H1 (cell line): ENCODE measurements at regions not wholly inside any gene's neighbourhood (a gene's known extent, or its start where the extent isn't known, plus 50 kb on each side); places are given as distances from the start of the nearest gene placed in this dataset.

Experiments
- CTCF ChIA-PET: fragments of 300-600 bp; sonication (Branson Sonifier 250); formaldehyde crosslinking; loops from one replicate; lab custom pipeline; 2021; ENCODE audit not compliant: partially characterized antibody; lab: Charles Lee
- POLR2A ChIA-PET: fragments of 300-600 bp; sonication (Branson Sonifier 250); formaldehyde crosslinking; loops from one replicate; lab custom pipeline; 2021; ENCODE audit warnings: inconsistent platforms; ENCODE audit not compliant: partially characterized antibody; lab: Charles Lee
- DNase-seq, 2 experiments: peaks; one replicate each; pipeline versions ENCODE4 v3.0.0 to v3.0.0-alpha.2; 2010 to 2022; ENCODE audit warnings: low spot score in 2 of 2, low read depth in 1 of 2, mixed read lengths in 1 of 2
- FAIRE-seq: peaks from 2 replicates; lab custom pipeline; 2011; peaks lifted over from hg19 to GRCh38; lab: Jason Lieb, UNC
- H2AFZ ChIP-seq: 2 replicates; pipeline ENCODE4 v1.8.1; 2012; ENCODE audit warnings: low read length, inconsistent platforms
- H2AK5ac ChIP-seq: 2 replicates; pipeline ENCODE4 v1.6.1; 2013; ENCODE audit warnings: low read depth, low read length
- H2BK120ac ChIP-seq: replicated peaks from 2 replicates; pipeline ENCODE3; 2013; ENCODE audit warnings: low read depth, low read length, inconsistent platforms
- H2BK12ac ChIP-seq: 2 replicates; pipeline ENCODE4 v1.6.1; 2013; ENCODE audit warnings: low read depth, low read length
- H2BK15ac ChIP-seq: 2 replicates; pipeline ENCODE4 v1.6.1; 2013; ENCODE audit warnings: low read length
- H2BK20ac ChIP-seq: 2 replicates; pipeline ENCODE4 v1.6.1; 2013; ENCODE audit warnings: low read length
- H2BK5ac ChIP-seq: 2 replicates; pipeline ENCODE4 v1.6.1; 2013; ENCODE audit warnings: low read depth, low read length
- H3K14ac ChIP-seq: 2 replicates; pipeline ENCODE4 v1.6.1; 2013; ENCODE audit warnings: inconsistent platforms; ENCODE audit not compliant: insufficient read length
- H3K18ac ChIP-seq: 2 replicates; pipeline ENCODE4 v1.6.1; 2013; ENCODE audit warnings: low read length; ENCODE audit errors: extremely low read depth
- H3K23ac ChIP-seq: 2 replicates; pipeline ENCODE4 v1.6.1; 2013; ENCODE audit warnings: inconsistent platforms; ENCODE audit not compliant: insufficient read length
- H3K23me2 ChIP-seq: 2 replicates; pipeline ENCODE4 v1.6.1; 2013; ENCODE audit warnings: low read depth, low read length
- H3K27ac ChIP-seq: 2 replicates; pipeline ENCODE4 v1.6.1; 2011; ENCODE audit warnings: low read depth, low read length, inconsistent platforms
- H3K27me3 ChIP-seq, 4 experiments: replicated peaks in 1 of 4; 1 replicate in 1 of 4; 2 replicates in 3 of 4; pipeline versions ENCODE4 v1.6.1 to v1.8.1; 2011 to 2013; ENCODE audit warnings: low read length in 3 of 4, mild to moderate bottlenecking in 3 of 4, inconsistent platforms in 2 of 4, mixed read lengths in 2 of 4, moderate library complexity in 1 of 4; ENCODE audit not compliant: control insufficient read depth in 3 of 4, insufficient read depth in 3 of 4; ENCODE audit errors: extremely low read depth in 1 of 4
- H3K36me3 ChIP-seq, 4 experiments: 2 replicates each; pipeline versions ENCODE4 v1.6.1 to v1.8.1; 2011 to 2013; ENCODE audit warnings: mild to moderate bottlenecking in 4 of 4, low read length in 3 of 4, moderate library complexity in 2 of 4, control low read depth in 1 of 4, inconsistent platforms in 1 of 4; ENCODE audit not compliant: insufficient read depth in 4 of 4, control insufficient read depth in 2 of 4
- H3K4ac ChIP-seq: replicated peaks from 2 replicates; pipeline ENCODE3; 2013; ENCODE audit warnings: low read length, low read depth, mixed read lengths, inconsistent platforms; ENCODE audit not compliant: insufficient read length
- H3K4me1 ChIP-seq, 4 experiments: replicated peaks in 1 of 4; 1 replicate in 1 of 4; 2 replicates in 3 of 4; pipeline versions ENCODE4 v1.6.1 to v1.8.1; 2011 to 2013; ENCODE audit warnings: low read length in 3 of 4, inconsistent platforms in 2 of 4, mixed read lengths in 1 of 4; ENCODE audit not compliant: insufficient read depth in 4 of 4, control insufficient read depth in 3 of 4
- H3K4me2 ChIP-seq, 2 experiments: 2 replicates each; pipeline versions ENCODE4 v1.6.1 to v1.8.1; 2011 to 2013; ENCODE audit warnings: low read depth in 2 of 2, low read length in 2 of 2, control low read depth in 1 of 2, inconsistent platforms in 1 of 2, mild to moderate bottlenecking in 1 of 2; ENCODE audit not compliant: insufficient read depth in 1 of 2
- H3K4me3 ChIP-seq, 4 experiments: fragments of 200-600, 300-600 bp in 1 of 4; sonication (generic), shearing (Covaris generic), sonication (Bioruptor Twin) in 1 of 4; 2 replicates each; pipeline versions ENCODE4 v1.5.1 to v1.8.1; 2011 to 2016; ENCODE audit warnings: low read length in 4 of 4, low read depth in 3 of 4, control low read depth in 2 of 4, inconsistent platforms in 2 of 4, mild to moderate bottlenecking in 2 of 4, mixed read lengths in 1 of 4, moderate library complexity in 1 of 4; ENCODE audit not compliant: insufficient read depth in 2 of 4; ENCODE audit errors: extremely low read depth in 1 of 4
- H3K56ac ChIP-seq: replicated peaks from 2 replicates; pipeline ENCODE3; 2013; ENCODE audit warnings: low read depth, mild to moderate bottlenecking, mixed read lengths, low read length, inconsistent platforms; ENCODE audit not compliant: insufficient read length
- H3K79me1 ChIP-seq: 2 replicates; pipeline ENCODE4 v1.6.1; 2013; ENCODE audit warnings: low read depth, low read length, control low read depth
- H3K79me2 ChIP-seq, 2 experiments: 2 replicates each; pipeline versions ENCODE4 v1.6.1 to v1.8.1; 2012 to 2013; ENCODE audit warnings: low read length in 2 of 2, mild to moderate bottlenecking in 2 of 2, inconsistent platforms in 1 of 2; ENCODE audit not compliant: insufficient read depth in 2 of 2, control insufficient read depth in 1 of 2
- H3K9ac ChIP-seq, 4 experiments: replicated peaks in 1 of 4; 1 replicate in 1 of 4; 2 replicates in 3 of 4; pipeline versions ENCODE4 v1.6.1 to v1.8.1; 2011 to 2013; ENCODE audit warnings: low read depth in 3 of 4, low read length in 3 of 4, control low read depth in 2 of 4, mild to moderate bottlenecking in 2 of 4, moderate library complexity in 2 of 4, inconsistent platforms in 1 of 4; ENCODE audit errors: extremely low read depth in 1 of 4
- H3K9me3 ChIP-seq, 2 experiments: 2 replicates each; pipeline versions ENCODE4 v1.6.1 to v1.8.1; 2012 to 2013; ENCODE audit warnings: mild to moderate bottlenecking in 2 of 2, moderate library complexity in 2 of 2, control low read depth in 1 of 2, inconsistent platforms in 1 of 2, low read depth in 1 of 2, low read length in 1 of 2, mixed read lengths in 1 of 2; ENCODE audit not compliant: insufficient read depth in 2 of 2
- H4K20me1 ChIP-seq, 2 experiments: replicated peaks in 1 of 2; 2 replicates each; pipeline versions ENCODE3 to v1.8.1; 2011 to 2013; ENCODE audit warnings: inconsistent platforms in 2 of 2, low read length in 2 of 2, mild to moderate bottlenecking in 1 of 2; ENCODE audit not compliant: insufficient read depth in 2 of 2, control insufficient read depth in 1 of 2
- H4K5ac ChIP-seq: 2 replicates; pipeline ENCODE4 v1.6.1; 2013; ENCODE audit warnings: low read length, low read depth, mixed read lengths, inconsistent platforms; ENCODE audit not compliant: insufficient read length
- H4K8ac ChIP-seq: 2 replicates; pipeline ENCODE4 v1.8.0; 2013; ENCODE audit warnings: mild to moderate bottlenecking, moderate library complexity, low read length, inconsistent platforms; ENCODE audit not compliant: insufficient read depth; ENCODE audit errors: extremely low read depth
- H4K91ac ChIP-seq: replicated peaks from 2 replicates; pipeline ENCODE3; 2013; ENCODE audit warnings: low read length, mixed read lengths, inconsistent platforms; ENCODE audit not compliant: insufficient read length
- ASH2L ChIP-seq: fragments of 200-600, 300-600 bp; sonication (generic); IDR thresholded peaks from one replicate; pipeline ENCODE4 v1.7.1; 2017; ENCODE audit warnings: low read length
- EZH2 ChIP-seq: fragments of 200-600 bp; sonication (generic); IDR thresholded peaks from 2 replicates; pipeline ENCODE4 v1.7.1; 2012; ENCODE audit warnings: low read depth, mild to moderate bottlenecking, moderate library complexity, low read length, inconsistent platforms; ENCODE audit not compliant: severe bottlenecking
- GABPA ChIP-seq: IDR thresholded peaks from 2 replicates; pipeline ENCODE4 v1.6.1; 2011; ENCODE audit warnings: mild to moderate bottlenecking, low read length, moderate library complexity, borderline replicate concordance; ENCODE audit not compliant: insufficient read depth
- HDAC2 ChIP-seq, 2 experiments: fragments of 300-600 bp in 1 of 2; sonication (generic) in 1 of 2; IDR thresholded peaks; 2 replicates each; pipeline ENCODE4 v1.6.1; 2011 to 2012; ENCODE audit warnings: low read depth in 2 of 2, low read length in 2 of 2, mild to moderate bottlenecking in 2 of 2, moderate library complexity in 2 of 2, borderline replicate concordance in 1 of 2, inconsistent platforms in 1 of 2
- NRF1 ChIP-seq: IDR thresholded peaks from 2 replicates; pipeline ENCODE4 v1.6.1; 2011; ENCODE audit warnings: mild to moderate bottlenecking, low read depth, low read length, improper control_type of control experiment
- TAF7 ChIP-seq: optimal IDR thresholded peaks from 2 replicates; pipeline ENCODE3; 2011; ENCODE audit warnings: low read depth, mild to moderate bottlenecking, inconsistent platforms, low read length, moderate library complexity, borderline replicate concordance
- WGBS, 2 experiments: shearing (Covaris generic) in 1 of 2; methylation state at CpG; one replicate each; pipeline versions ENCODE4 v1.1.6 to v1.1.7; 2013 to 2015; ENCODE audit warnings: low lambda C conversion rate in 2 of 2, mixed read lengths in 2 of 2, inconsistent platforms in 1 of 2, low coverage in 1 of 2, missing lambda C conversion rate in 1 of 2; ENCODE audit not compliant: insufficient replicate concordance in 2 of 2, insufficient coverage in 1 of 2, insufficient read length in 1 of 2; ENCODE audit errors: extremely low coverage in 1 of 2, missing lambda C conversion rate in 1 of 2; 5-methylcytosine and 5-hydroxymethylcytosine counted together

DNA sequence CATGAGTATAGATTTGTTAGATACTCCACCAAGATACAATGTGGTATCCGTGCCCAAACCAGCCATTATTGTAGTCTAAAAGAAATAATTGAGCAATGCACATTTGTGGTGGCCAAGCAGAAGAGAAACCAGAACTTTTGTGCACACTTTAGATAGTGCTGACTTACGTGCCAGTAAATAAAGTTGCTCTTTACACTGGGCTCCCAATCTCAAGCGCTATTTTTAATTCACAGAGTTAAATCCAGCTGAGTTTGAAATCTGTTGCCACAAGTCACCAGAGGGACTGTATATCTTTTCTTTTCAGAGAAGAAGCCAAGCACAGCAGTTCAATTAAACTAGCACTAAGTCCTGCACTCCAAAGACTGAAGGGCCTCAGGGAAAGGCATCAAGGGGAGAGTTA, 680.4 kb downstream of the TDRD15 start:
- Histone ChIP-seq H3K79me2 (no peaks in the 10 kb centered on the region), H2AK5ac (no peak overlapping the region), H3K4me3 (no peak overlapping the region), H3K4me2 (no peak overlapping the region), H3K23me2 (no peaks in the 10 kb centered on the region; the same call in 1 of the 2 replicates), H4K91ac (no peak overlapping the region), H2BK20ac (no peak overlapping the region), H3K9me3 (no peaks in the 10 kb centered on the region), H3K4ac (no peak overlapping the region), H4K5ac (no peak overlapping the region), H3K9ac (no peak overlapping the region), H3K27ac (no peak overlapping the region), H2BK120ac (no peak overlapping the region), H4K8ac (no peak overlapping the region), H3K4me1 (no peaks in the 10 kb centered on the region), H2BK15ac (no peak overlapping the region), H3K36me3 (no peaks in the 10 kb centered on the region), H2AFZ (no peak overlapping the region), H3K14ac (no peak overlapping the region), H3K27me3 (peaks cover 0 to 1% (median 0%) of the 10 kb centered on the region in 4 experiments; a peak in 1 of 7 replicates), H3K18ac (no peak overlapping the region), H4K20me1 (no peaks in the 10 kb centered on the region), H2BK5ac (no peak overlapping the region), H3K56ac (no peak overlapping the region), H3K79me1 (no peaks in the 10 kb centered on the region), H2BK12ac (no peak overlapping the region), H3K23ac (no peak overlapping the region)
- DNase-seq (no peak), FAIRE-seq (no peak)
- POLR2A ChIA-PET = no interaction called here
- CTCF ChIA-PET = no interaction called here
- WGBS, 2 experiments = 100% methylated on average over 3 of the region's 3 CpGs; no CpG with 5 or more reads in 1 of the 2 experiments
- no peak for TF ChIP-seq NRF1
- TF ChIP-seq EZH2 = no peak
- TF ChIP-seq ASH2L = no peak
- no peak for TF ChIP-seq TAF7
- no peak for TF ChIP-seq HDAC2 (IDR thresholded peaks at IDR 0.05; ENCODE audit: borderline replicate concordance in 1 of 2, low read depth in 2 of 2, low read length in 2 of 2)
- no peak for TF ChIP-seq GABPA
